OCI-LY7 (cell line): ENCODE measurements at regions not wholly inside any gene's neighbourhood (a gene's known extent, or its start where the extent isn't known, plus 50 kb on each side); places are given as distances from the start of the nearest gene placed in this dataset.

Source experiments
- EZH2phosphoT487 ChIP-seq: fragments of 200-600 bp; sonication (generic); IDR thresholded peaks from 2 replicates; pipeline ENCODE4 v1.6.1; 2018; ENCODE audit warnings: low read depth, borderline replicate concordance, mild to moderate bottlenecking, mixed run types, antibody characterized with exemption, low read length, moderate library complexity, mixed read lengths
- TF ChIP-seq, protein P1 (sequence below): fragments of 200-600 bp; sonication (generic); conservative IDR thresholded peaks from 2 replicates; pipeline ENCODE4 v1.5.1; 2014; ENCODE audit warnings: mild to moderate bottlenecking, antibody characterized with exemption, low read length, moderate library complexity, mixed read lengths

DNA sequence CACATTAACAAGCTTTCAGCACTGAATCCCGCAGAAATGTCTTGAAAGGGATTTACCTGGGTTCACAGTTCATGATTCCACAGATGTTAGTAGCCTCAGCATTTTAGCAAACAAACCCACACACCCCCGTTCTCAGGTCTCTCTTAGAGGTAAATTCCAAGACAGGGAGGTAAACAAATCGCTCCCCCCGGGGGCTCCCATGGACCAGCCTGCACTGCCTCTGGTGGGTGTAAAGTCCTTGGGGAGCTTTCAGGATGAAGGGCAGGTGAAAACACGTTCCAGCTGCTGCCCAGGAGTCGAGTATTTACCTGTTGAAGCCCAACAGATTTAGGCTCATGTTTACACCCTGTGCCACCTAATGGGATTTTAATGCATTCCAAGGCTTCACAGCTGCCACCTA, 187.0 kb upstream of the FOXQ1 start:
- TF ChIP-seq, protein P1, sequence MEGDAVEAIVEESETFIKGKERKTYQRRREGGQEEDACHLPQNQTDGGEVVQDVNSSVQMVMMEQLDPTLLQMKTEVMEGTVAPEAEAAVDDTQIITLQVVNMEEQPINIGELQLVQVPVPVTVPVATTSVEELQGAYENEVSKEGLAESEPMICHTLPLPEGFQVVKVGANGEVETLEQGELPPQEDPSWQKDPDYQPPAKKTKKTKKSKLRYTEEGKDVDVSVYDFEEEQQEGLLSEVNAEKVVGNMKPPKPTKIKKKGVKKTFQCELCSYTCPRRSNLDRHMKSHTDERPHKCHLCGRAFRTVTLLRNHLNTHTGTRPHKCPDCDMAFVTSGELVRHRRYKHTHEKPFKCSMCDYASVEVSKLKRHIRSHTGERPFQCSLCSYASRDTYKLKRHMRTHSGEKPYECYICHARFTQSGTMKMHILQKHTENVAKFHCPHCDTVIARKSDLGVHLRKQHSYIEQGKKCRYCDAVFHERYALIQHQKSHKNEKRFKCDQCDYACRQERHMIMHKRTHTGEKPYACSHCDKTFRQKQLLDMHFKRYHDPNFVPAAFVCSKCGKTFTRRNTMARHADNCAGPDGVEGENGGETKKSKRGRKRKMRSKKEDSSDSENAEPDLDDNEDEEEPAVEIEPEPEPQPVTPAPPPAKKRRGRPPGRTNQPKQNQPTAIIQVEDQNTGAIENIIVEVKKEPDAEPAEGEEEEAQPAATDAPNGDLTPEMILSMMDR = no peak
- TF ChIP-seq EZH2phosphoT487 = no peak
